Activated CD4-positive, alpha-beta T cell treated with anti-CD3 and anti-CD28 coated beads, Interleukin-2, amount 50 U/mL, for 4 hours (primary cell): ENCODE measurements at regions not wholly inside any gene's neighbourhood (a gene's known extent, or its start where the extent isn't known, plus 50 kb on each side); places are given as distances from the start of the nearest gene placed in this dataset.

Experiments
- DNase-seq, 2 experiments: peaks; one replicate each; pipeline ENCODE4 v3.0.0-alpha.2; 2020

DNA sequence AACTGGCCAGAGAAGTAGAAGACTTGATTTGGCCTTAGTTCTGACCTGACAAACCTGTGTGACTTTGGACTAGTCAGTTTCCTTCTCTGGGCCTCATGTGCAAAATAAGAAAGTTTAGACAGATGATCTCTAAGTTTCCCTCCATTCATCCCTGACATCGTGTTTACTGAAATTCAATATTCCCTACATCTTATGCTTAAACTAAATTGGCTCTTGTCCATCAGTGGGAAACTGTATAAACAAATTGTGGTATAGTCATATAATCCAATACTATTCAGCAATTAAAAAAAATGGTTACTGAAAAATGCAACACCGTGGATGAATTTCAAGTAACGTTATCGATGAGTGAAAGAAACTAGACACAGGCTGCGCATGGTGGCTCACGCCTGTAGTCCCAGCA is 64.4 kb upstream of the HRH1 start:
- no peak for DNase-seq

DNA sequence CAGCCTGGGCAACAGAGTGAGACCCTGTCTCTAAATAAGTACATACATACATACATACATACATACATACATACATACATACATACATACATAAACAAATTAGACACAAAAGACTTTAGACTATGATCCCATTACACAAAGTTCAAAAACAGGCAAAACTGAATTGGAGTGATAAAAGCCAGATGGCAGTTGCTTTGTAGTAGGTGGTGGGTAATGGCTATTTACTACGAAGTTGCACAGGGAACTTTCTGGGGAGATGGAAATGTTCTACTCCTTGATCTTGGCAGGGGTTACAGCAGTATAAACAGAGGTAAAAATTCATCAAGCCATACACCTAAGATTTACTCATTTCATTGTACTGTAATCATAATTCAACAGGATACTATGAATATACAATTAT is 63.7 kb upstream of the HRH1 start:
- no peak for DNase-seq

DNA sequence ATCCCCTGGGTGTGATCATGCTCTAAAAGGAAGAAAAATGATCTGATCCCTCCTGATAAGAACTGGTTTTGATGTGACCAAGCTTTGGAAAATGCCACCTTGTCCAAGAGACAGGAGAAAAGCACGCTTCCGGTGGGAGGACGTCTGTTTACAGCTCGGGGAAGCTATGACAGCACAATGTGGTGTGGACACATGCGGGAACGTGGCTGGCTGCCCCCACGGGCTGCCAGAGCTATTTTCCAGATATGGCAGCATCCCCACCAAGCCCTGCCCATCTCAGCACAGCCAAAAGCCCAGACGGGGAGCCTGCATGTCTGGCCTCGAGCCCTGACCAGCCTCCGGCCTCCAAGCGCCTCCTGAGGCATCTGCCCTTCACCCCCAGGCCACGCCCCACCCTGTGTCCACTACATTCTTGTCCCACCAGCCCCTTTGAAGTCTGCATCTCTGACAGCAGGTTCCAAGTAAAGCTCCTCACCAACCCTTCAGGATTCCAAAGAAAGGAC is 63.2 kb upstream of the HRH1 start:
- DNase-seq: no peak

DNA sequence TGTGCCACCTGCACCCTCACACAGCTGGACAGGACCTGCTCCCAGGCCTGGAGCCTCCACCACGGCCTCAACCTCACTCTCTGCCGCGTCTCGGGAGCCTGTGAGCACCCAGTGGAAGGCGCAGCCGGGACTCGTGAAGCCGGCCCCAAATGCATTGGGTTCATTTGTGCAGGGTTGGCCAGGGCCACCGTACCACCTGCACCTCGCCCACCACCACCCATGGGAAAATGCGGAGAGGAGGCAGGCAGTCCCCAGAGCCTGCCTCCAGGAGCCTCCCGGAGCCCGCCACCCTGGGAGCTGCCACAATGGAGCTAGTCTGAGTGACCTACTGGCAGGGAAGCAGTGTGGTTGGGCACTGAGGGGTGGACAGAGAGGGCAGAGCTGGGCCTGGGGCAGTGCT is 62.5 kb upstream of the HRH1 start:
- DNase-seq: no peak

DNA sequence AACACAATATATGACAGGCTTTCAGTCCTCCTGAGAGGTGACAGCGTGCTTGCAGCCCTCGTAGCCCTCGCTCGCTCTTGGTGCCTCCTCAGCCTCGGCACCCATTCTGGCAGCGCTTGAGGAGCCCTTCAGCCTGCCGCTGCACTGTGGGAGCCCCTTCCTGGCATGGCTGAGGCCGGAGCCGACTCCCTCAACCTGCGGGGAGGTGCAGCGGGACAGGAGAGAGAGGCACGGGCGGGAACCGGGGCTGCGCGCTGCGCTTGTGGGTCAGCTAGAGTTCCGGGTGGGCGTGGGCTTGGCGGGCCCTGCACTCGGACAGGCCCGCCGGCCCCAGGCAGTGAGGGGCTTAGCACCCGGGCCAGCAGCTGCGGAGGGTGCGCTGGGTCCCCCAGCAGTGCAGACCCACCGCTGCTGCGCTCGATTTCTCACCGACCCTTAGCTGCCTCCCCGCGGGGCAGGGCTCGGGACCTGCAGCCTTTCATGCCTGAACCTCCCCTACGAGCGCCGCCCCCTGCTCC is 60.4 kb upstream of the HRH1 start:
- DNase-seq: no peak

DNA sequence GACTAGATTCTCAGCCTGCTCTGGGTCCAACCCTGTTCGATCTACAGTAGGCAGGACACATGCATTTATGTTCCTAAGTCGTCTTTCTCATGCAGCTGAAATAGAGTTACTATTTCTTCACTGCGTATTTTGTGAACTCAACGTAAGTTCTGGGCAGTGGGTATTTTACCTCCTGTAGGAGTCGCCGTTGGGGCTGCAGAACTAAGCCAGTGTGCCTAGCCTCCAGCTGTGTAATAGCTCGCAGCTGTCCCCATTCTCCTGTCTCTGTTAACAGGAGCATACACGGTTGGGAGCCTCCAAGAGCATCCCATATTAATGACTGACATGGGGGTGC is 58.4 kb upstream of the HRH1 start:
- no peak for DNase-seq

DNA sequence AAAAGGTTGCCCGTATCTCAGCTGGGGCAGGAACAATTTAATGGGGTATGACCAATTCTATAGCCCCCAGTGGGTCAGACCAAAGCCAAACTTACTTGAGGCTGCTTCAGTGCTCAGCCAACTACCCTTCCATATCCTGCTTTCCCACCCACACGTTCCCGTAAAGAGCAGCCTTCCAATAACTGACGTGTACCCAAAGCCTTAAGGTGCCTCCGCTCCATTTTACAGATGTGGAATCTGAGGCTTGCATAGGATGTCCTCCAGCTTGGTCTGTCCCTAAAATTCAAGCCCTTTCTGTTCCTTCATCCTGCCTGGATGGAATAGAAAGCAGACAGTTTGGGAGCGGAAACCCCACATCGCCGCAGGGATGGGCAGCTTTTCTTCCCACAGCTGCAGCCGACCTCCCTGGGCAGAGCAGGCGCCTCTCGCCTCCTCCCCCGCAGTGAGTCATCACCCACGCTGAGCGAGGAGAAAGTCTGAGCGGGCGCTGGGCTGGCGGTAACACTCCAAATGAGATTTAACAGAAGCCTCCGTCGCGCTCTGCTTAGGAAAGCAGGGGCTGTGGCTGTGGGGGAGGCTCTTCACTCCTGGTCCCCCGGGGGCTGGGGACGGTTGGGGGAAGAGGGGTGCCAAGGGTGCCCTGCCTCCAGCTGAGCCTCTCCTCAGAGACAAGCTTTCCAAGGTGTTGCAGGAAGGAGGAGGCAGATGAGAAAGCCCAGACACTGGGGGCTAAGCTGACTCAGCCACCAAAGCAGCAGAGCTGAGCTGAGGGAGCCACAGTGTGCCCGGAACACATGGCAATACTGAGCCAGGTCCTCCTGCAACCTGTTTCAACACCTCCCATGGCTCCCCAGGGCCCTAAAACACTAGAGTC is 57.8 kb upstream of the HRH1 start:
- peak; percentile 52 to 62 for DNase-seq

DNA sequence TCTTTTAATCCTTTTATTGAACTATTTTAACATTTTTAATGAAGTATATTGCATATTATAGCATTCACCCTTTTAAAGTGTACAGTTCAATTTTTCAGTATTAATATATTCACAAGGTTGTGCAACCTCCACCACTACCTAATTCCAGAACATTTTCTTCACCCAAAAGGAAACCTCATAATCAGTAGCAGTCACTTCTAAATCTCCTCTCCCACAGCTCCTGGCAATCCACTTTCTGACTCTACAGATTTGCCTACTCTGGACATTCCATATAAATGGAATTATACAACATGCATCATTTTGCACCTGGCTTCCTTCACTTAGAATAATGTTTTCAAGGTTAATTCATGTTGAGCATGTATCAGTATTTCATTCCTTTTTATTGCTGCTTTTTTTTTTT is 55.0 kb upstream of the HRH1 start:
- DNase-seq: no peak
